ENCODE measurements at regions not wholly inside any gene's neighbourhood (a gene's known extent, or its start where the extent isn't known, plus 50 kb on each side); places are given as distances from the start of the nearest gene placed in this dataset.

DNA sequence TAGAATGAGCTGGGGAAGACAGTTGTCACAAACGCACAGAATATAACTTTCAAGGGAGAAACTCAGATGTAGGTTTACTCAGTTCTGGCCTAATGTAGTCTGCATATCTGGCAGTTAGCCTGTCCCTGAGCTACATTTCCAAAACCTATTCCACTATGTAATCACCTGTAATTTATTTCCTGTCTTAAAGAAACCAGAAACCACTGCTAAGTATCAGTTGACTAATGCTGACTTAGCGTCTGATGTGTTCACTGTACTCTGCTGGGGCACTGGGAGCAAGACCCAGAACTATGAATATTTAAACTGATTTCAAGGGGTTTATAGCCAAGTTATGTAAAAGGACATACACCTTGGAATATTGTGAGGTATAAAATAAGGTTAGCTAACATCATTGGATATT, 1995.2 kb upstream of the PIK3C3 start:
- Histone ChIP-seq H3K4me2 (no peak overlapping the region), H3K27ac (ENCODE audit: low read depth) (no peak overlapping the region), H3K4me3 (no peak overlapping the region), H3K9me2 (ENCODE audit: insufficient read depth) (no peaks in the 10 kb centered on the region), H4K20me1 (replicated peaks; ENCODE audit: insufficient read depth) (no peaks in the 10 kb centered on the region), H3K27me3 (ENCODE audit: insufficient read depth) (no peaks in the 10 kb centered on the region), H3F3A (replicated peaks; ENCODE audit: low read depth) (no peaks in the 10 kb centered on the region), H3K36me3 (ENCODE audit: insufficient read depth) (no peaks in the 10 kb centered on the region), H2AFZ (no peak overlapping the region), H3K4me1 (ENCODE audit: insufficient read depth) (no peaks in the 10 kb centered on the region), H3K79me2 (replicated peaks; ENCODE audit: insufficient read depth) (no peaks in the 10 kb centered on the region)
- DNase-seq (ENCODE audit: low spot score) (no peak), ATAC-seq (no peak)
- Mint-ChIP-seq H3K27me3 (ENCODE audit: insufficient read depth, low read depth, poor library complexity) (peaks cover 2% of the 10 kb centered on the region), H3K4me1 (peaks cover 3% of the 10 kb centered on the region; the same call in 2 of the 3 replicates), H3K9me3 (no peaks in the 10 kb centered on the region; the same call in 2 of the 3 replicates), H3K27ac (no peak overlapping the region), H3K36me3 (ENCODE audit: low read depth) (no peaks in the 10 kb centered on the region), H3K4me3 (no peak overlapping the region)
- TF ChIP-seq, protein P1, sequence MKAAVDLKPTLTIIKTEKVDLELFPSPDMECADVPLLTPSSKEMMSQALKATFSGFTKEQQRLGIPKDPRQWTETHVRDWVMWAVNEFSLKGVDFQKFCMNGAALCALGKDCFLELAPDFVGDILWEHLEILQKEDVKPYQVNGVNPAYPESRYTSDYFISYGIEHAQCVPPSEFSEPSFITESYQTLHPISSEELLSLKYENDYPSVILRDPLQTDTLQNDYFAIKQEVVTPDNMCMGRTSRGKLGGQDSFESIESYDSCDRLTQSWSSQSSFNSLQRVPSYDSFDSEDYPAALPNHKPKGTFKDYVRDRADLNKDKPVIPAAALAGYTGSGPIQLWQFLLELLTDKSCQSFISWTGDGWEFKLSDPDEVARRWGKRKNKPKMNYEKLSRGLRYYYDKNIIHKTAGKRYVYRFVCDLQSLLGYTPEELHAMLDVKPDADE (IDR thresholded peaks at IDR 0.05), result no peak
- TF ChIP-seq, protein P2, sequence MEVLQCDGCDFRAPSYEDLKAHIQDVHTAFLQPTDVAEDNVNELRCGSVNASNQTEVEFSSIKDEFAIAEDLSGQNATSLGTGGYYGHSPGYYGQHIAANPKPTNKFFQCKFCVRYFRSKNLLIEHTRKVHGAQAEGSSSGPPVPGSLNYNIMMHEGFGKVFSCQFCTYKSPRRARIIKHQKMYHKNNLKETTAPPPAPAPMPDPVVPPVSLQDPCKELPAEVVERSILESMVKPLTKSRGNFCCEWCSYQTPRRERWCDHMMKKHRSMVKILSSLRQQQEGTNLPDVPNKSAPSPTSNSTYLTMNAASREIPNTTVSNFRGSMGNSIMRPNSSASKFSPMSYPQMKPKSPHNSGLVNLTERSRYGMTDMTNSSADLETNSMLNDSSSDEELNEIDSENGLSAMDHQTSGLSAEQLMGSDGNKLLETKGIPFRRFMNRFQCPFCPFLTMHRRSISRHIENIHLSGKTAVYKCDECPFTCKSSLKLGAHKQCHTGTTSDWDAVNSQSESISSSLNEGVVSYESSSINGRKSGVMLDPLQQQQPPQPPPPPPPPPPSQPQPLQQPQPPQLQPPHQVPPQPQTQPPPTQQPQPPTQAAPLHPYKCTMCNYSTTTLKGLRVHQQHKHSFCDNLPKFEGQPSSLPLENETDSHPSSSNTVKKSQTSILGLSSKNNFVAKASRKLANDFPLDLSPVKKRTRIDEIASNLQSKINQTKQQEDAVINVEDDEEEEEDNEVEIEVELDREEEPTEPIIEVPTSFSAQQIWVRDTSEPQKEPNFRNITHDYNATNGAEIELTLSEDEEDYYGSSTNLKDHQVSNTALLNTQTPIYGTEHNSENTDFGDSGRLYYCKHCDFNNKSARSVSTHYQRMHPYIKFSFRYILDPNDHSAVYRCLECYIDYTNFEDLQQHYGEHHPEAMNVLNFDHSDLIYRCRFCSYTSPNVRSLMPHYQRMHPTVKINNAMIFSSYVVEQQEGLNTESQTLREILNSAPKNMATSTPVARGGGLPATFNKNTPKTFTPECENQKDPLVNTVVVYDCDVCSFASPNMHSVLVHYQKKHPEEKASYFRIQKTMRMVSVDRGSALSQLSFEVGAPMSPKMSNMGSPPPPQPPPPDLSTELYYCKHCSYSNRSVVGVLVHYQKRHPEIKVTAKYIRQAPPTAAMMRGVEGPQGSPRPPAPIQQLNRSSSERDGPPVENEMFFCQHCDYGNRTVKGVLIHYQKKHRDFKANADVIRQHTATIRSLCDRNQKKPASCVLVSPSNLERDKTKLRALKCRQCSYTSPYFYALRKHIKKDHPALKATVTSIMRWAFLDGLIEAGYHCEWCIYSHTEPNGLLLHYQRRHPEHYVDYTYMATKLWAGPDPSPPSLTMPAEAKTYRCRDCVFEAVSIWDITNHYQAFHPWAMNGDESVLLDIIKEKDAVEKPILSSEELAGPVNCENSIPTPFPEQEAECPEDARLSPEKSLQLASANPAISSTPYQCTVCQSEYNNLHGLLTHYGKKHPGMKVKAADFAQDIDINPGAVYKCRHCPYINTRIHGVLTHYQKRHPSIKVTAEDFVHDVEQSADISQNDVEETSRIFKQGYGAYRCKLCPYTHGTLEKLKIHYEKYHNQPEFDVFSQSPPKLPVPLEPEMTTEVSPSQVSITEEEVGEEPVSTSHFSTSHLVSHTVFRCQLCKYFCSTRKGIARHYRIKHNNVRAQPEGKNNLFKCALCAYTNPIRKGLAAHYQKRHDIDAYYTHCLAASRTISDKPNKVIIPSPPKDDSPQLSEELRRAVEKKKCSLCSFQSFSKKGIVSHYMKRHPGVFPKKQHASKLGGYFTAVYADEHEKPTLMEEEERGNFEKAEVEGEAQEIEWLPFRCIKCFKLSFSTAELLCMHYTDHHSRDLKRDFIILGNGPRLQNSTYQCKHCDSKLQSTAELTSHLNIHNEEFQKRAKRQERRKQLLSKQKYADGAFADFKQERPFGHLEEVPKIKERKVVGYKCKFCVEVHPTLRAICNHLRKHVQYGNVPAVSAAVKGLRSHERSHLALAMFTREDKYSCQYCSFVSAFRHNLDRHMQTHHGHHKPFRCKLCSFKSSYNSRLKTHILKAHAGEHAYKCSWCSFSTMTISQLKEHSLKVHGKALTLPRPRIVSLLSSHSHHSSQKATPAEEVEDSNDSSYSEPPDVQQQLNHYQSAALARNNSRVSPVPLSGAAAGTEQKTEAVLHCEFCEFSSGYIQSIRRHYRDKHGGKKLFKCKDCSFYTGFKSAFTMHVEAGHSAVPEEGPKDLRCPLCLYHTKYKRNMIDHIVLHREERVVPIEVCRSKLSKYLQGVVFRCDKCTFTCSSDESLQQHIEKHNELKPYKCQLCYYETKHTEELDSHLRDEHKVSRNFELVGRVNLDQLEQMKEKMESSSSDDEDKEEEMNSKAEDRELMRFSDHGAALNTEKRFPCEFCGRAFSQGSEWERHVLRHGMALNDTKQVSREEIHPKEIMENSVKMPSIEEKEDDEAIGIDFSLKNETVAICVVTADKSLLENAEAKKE (CRISPR knock-in tag; IDR thresholded peaks at IDR 0.05), result no peak
- TF ChIP-seq POLR2AphosphoS5 (IDR thresholded peaks at IDR 0.05; ENCODE audit: low read depth), result no peak
- no peak for TF ChIP-seq ZNF331 (CRISPR knock-in tag; IDR thresholded peaks at IDR 0.05; ENCODE audit: low read depth)
- no peak for TF ChIP-seq CREB1 (CRISPR knock-in tag; IDR thresholded peaks at IDR 0.05; ENCODE audit: low read depth)
- TF ChIP-seq STAT1 (IDR thresholded peaks at IDR 0.05; ENCODE audit: unreplicated experiment), result no peak
- TF ChIP-seq NANOG (IDR thresholded peaks at IDR 0.05; ENCODE audit: borderline replicate concordance), result no peak
- TF ChIP-seq EZH2phosphoT487 (IDR thresholded peaks at IDR 0.05; ENCODE audit: unreplicated experiment), result no peak
- TF ChIP-seq, protein P3, sequence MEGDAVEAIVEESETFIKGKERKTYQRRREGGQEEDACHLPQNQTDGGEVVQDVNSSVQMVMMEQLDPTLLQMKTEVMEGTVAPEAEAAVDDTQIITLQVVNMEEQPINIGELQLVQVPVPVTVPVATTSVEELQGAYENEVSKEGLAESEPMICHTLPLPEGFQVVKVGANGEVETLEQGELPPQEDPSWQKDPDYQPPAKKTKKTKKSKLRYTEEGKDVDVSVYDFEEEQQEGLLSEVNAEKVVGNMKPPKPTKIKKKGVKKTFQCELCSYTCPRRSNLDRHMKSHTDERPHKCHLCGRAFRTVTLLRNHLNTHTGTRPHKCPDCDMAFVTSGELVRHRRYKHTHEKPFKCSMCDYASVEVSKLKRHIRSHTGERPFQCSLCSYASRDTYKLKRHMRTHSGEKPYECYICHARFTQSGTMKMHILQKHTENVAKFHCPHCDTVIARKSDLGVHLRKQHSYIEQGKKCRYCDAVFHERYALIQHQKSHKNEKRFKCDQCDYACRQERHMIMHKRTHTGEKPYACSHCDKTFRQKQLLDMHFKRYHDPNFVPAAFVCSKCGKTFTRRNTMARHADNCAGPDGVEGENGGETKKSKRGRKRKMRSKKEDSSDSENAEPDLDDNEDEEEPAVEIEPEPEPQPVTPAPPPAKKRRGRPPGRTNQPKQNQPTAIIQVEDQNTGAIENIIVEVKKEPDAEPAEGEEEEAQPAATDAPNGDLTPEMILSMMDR (conservative IDR thresholded peaks at IDR 0.05; ENCODE audit: low read depth in 2 of 2), result no peak
- TF ChIP-seq EZH2 (IDR thresholded peaks at IDR 0.05; ENCODE audit: low read depth, unreplicated experiment), result no peak
- no peak for TF ChIP-seq JUNB (IDR thresholded peaks at IDR 0.05; ENCODE audit: unreplicated experiment)

Measured in GM23338 (cell line).